Progenitor cell of endocrine pancreas (in vitro differentiated cells): ENCODE measurements at regions not wholly inside any gene's neighbourhood (a gene's known extent, or its start where the extent isn't known, plus 50 kb on each side); places are given as distances from the start of the nearest gene placed in this dataset.

Source experiments
- DNase-seq: peaks from one replicate; pipeline ENCODE4 v3.0.0; 2021; ENCODE audit warnings: low spot score; ENCODE audit not compliant: unreplicated experiment
- H3K27ac Mint-ChIP-seq: 2 replicates; pipeline ENCODE4 v1.8.0; 2021; ENCODE audit warnings: mild to moderate bottlenecking, moderate library complexity, mixed read lengths
- H3K27me3 Mint-ChIP-seq: 2 replicates; pipeline ENCODE4 v1.8.0; 2021; ENCODE audit warnings: mixed read lengths
- H3K36me3 Mint-ChIP-seq: 2 replicates; pipeline ENCODE4 v1.8.0; 2022; ENCODE audit warnings: mixed read lengths; ENCODE audit not compliant: insufficient read depth
- H3K4me1 Mint-ChIP-seq: 2 replicates; pipeline ENCODE4 v1.8.0; 2021; ENCODE audit warnings: low read depth, mixed read lengths
- H3K4me3 Mint-ChIP-seq: 2 replicates; pipeline ENCODE4 v1.8.0; 2021; ENCODE audit warnings: low read depth, mild to moderate bottlenecking, moderate library complexity, mixed read lengths
- H3K9me3 Mint-ChIP-seq: 2 replicates; pipeline ENCODE4 v1.8.0; 2021; ENCODE audit warnings: low read depth, mixed read lengths
- CTCF ChIP-seq: fragments of 200-600 bp; sonication (generic); IDR thresholded peaks from one replicate; pipeline ENCODE4 v1.5.0; 2021; ENCODE audit warnings: antibody characterized with exemption, mild to moderate bottlenecking; ENCODE audit not compliant: unreplicated experiment

DNA sequence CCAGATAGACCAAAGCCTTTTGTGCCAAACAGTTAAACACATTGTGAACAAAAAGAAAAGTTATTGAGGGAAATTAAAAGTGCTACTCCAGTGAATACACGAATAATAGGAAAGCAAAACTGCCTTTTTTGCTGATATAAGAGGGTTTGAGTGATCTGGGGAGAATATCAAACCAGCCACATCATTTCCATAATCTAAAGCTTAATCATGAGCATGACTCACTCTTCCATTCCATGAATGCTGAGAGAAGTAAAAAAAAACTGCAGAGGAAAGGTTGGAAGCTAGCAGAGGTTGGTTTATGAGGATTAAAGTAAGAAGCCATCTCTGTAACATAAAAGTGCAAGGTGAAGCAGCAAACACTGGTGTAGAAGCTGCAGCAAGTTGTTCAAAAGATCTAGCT is 350.6 kb upstream of the NCAM2 start:
- Mint-ChIP-seq H3K4me1 (no peaks in the 10 kb centered on the region), H3K27me3 (no peaks in the 10 kb centered on the region), H3K9me3 (no peaks in the 10 kb centered on the region), H3K4me3 (no peak overlapping the region), H3K27ac (no peak overlapping the region), H3K36me3 (no peaks in the 10 kb centered on the region)
- no peak for DNase-seq
- TF ChIP-seq CTCF, result no peak

DNA sequence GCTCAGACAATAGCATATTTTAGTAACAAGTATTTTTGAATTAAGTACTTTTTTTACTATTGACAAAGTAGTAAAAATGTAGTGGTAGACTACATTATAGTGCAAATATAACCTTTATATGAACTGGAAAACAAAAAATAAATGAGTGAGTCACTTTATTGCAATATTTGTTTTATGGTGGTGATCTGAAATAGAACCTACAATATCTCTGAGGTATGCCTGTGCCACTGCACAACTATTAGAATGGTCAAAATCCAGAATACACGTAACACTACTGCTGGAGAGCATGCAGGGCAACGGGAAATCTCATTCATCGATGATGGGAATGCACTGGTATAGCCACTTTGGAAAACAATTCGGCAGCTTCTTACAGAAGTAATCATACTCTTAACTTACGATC is 349.0 kb upstream of the NCAM2 start:
- TF ChIP-seq CTCF, result no peak
- H3K4me3 Mint-ChIP-seq, result no peak overlapping the region
- H3K9me3 Mint-ChIP-seq, result no peaks in the 10 kb centered on the region
- no peaks in the 10 kb centered on the region for H3K4me1 Mint-ChIP-seq
- no peak overlapping the region for H3K27ac Mint-ChIP-seq
- DNase-seq, result no peak
- H3K36me3 Mint-ChIP-seq, result no peaks in the 10 kb centered on the region
- no peaks in the 10 kb centered on the region for H3K27me3 Mint-ChIP-seq

- Mint-ChIP-seq H3K4me3 (no peak overlapping the region), H3K4me1 (no peaks in the 10 kb centered on the region), H3K36me3 (no peaks in the 10 kb centered on the region), H3K27ac (no peak overlapping the region), H3K27me3 (no peaks in the 10 kb centered on the region), H3K9me3 (no peaks in the 10 kb centered on the region)
- DNase-seq, result no peak
- TF ChIP-seq CTCF, result no peak
These were observed 345.4 kb upstream of the NCAM2 start for GRCh38 chr21:20652846-20653245.

DNA sequence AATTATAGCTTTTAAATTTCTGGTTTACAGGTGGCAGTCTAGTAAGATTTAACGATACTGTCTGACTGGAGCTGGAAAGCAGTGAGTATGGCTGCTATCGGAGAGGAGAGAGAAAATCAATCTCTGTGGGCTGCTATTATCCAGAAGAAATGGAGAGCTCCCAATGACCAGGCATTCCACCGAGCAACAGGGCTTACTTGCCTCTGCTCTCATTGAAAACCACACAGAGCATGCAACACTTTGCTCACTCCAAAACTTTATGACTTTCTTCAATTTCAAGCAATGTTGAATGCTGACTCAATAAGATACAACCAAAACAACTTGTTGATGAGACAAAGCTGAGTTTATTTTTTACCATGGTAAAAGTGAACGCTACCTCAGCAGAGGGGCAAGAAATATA is 337.0 kb upstream of the NCAM2 start:
- H3K36me3 Mint-ChIP-seq, result no peaks in the 10 kb centered on the region
- H3K27ac Mint-ChIP-seq, result no peak overlapping the region
- H3K9me3 Mint-ChIP-seq, result peaks cover 5% of the 10 kb centered on the region
- DNase-seq, result no peak
- TF ChIP-seq CTCF, result no peak
- H3K27me3 Mint-ChIP-seq, result no peaks in the 10 kb centered on the region
- no peaks in the 10 kb centered on the region for H3K4me1 Mint-ChIP-seq
- no peak overlapping the region for H3K4me3 Mint-ChIP-seq

- H3K4me3 Mint-ChIP-seq, result no peak overlapping the region
- H3K36me3 Mint-ChIP-seq, result no peaks in the 10 kb centered on the region
- DNase-seq, result no peak
- no peaks in the 10 kb centered on the region for H3K27me3 Mint-ChIP-seq
- no peak overlapping the region for H3K27ac Mint-ChIP-seq
- H3K9me3 Mint-ChIP-seq, result peaks cover 7% of the 10 kb centered on the region
- no peak for TF ChIP-seq CTCF
- H3K4me1 Mint-ChIP-seq, result no peaks in the 10 kb centered on the region
These were observed 336.3 kb upstream of the NCAM2 start for GRCh38 chr21:20661745-20662422.
